DMS 273 treated with DMSO at 0.1 percent for 48 hours (cell line): ENCODE measurements at regions not wholly inside any gene's neighbourhood (a gene's known extent, or its start where the extent isn't known, plus 50 kb on each side); places are given as distances from the start of the nearest gene placed in this dataset.
A peak's percentile ranks its signal among the peaks of the same experiment; 100 is the strongest.
"Not testable (repeated sequence)": the region's sequence is repeated elsewhere in the genome, so short reads cannot be mapped to it uniquely, and the experiment has no call there.

Experiments
- DNase-seq: peaks from one replicate; lab custom pipeline; 2025; lab: John Stamatoyannopoulos, UW

GRCh38 chr13:82196087-82196486 lies 1686.2 kb downstream of the SLITRK1 start:
- DNase-seq = no peak

GRCh38 chr13:82187227-82187626 lies 1695.0 kb downstream of the SLITRK1 start:
- no peak for DNase-seq

- no peak for DNase-seq
These were observed 1705.5 kb downstream of the SLITRK1 start for GRCh38 chr13:82176751-82177150.

GRCh38 chr13:82165396-82166174 lies 1716.7 kb downstream of the SLITRK1 start:
- no peak for DNase-seq

- not testable (repeated sequence) for DNase-seq
These were observed 1717.4 kb downstream of the SLITRK1 start for GRCh38 chr13:82164780-82165395.

- DNase-seq = no peak
These were observed 1734.7 kb downstream of the SLITRK1 start for GRCh38 chr13:82147526-82147925.

- no peak for DNase-seq
These were observed 1745.4 kb downstream of the SLITRK1 start for GRCh38 chr13:82136880-82137279.

GRCh38 chr13:82129281-82129680 lies 1753.0 kb downstream of the SLITRK1 start:
- DNase-seq = no peak

GRCh38 chr13:82118589-82118988 lies 1763.7 kb downstream of the SLITRK1 start:
- no peak for DNase-seq

- no peak for DNase-seq
These were observed 1765.8 kb downstream of the SLITRK1 start for GRCh38 chr13:82116422-82116989.

- DNase-seq = no peak
These were observed 1766.9 kb downstream of the SLITRK1 start for GRCh38 chr13:82115391-82115790.

- DNase-seq = no peak
These were observed 1755.3 kb upstream of the SPRY2 start for GRCh38 chr13:82096256-82096655.

- DNase-seq = no peak
These were observed 1751.4 kb upstream of the SPRY2 start for GRCh38 chr13:82092312-82092711.

- DNase-seq = no peak
These were observed 1747.9 kb upstream of the SPRY2 start for GRCh38 chr13:82088781-82089180.

GRCh38 chr13:82076496-82076895 lies 1735.6 kb upstream of the SPRY2 start:
- DNase-seq = no peak

GRCh38 chr13:82070416-82070815 lies 1729.5 kb upstream of the SPRY2 start:
- DNase-seq = peak; percentile 21

- DNase-seq = no peak
These were observed 1721.8 kb upstream of the SPRY2 start for GRCh38 chr13:82062772-82063171.

- no peak for DNase-seq
These were observed 1717.4 kb upstream of the SPRY2 start for GRCh38 chr13:82058364-82058763.

GRCh38 chr13:82045316-82045715 lies 1704.4 kb upstream of the SPRY2 start:
- not testable (repeated sequence) for DNase-seq

- no peak for DNase-seq
These were observed 1695.7 kb upstream of the SPRY2 start for GRCh38 chr13:82036602-82037001.

- no peak for DNase-seq
These were observed 1670.4 kb upstream of the SPRY2 start for GRCh38 chr13:82011355-82011754.

- no peak for DNase-seq
These were observed 1669.9 kb upstream of the SPRY2 start for GRCh38 chr13:82010780-82011179.

- no peak for DNase-seq
These were observed 1661.8 kb upstream of the SPRY2 start for GRCh38 chr13:82002710-82003109.
